T47D (cell line): ENCODE measurements at regions not wholly inside any gene's neighbourhood (a gene's known extent, or its start where the extent isn't known, plus 50 kb on each side); places are given as distances from the start of the nearest gene placed in this dataset.
A peak's percentile ranks its signal among the peaks of the same experiment; 100 is the strongest.

ENCODE experiments used
- DNase-seq, 2 experiments: peaks; one replicate each; pipeline versions ENCODE4 v3.0.0 to v3.0.0-alpha.2; 2011 to 2012; ENCODE audit warnings: low read depth in 1 of 2, low spot score in 1 of 2
- JUND ChIP-seq: IDR thresholded peaks from 2 replicates; pipeline ENCODE4 v1.6.1; 2012; ENCODE audit warnings: low read depth
- in situ Hi-C: cut with HindIII; loops from 2 replicates; pipeline ENCODE4 v1.10.0; 2016; ENCODE audit warnings: low sequenced_read_pairs, low pct_unique_long_range_greater_than_20kb

DNA sequence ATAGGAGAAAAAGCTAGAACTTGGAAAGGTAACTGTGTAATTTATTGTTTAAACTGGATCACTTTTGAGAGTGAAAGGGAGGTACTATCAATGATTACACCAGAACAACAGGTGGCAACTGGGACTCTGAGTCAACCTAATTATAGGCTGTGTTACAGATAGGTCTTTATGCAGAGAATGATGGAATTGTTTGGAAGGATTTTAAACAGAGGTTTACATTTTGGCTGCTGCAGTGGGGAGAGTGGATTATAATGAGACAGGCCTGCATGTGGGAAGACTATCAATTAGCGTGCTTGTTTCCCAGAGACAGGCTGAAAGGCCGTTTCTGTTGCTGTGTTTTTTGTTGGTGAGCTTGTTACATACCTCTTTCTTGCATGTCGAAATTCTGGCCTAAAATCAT is 432.9 kb downstream of the PLA2G4A start:
- DNase-seq: no peak
- TF ChIP-seq JUND: no peak
- in situ Hi-C loops: no loop called here

GRCh38 chr1:187262731-187263130 is 434.0 kb downstream of the PLA2G4A start:
- in situ Hi-C loops: no loop called here

DNA sequence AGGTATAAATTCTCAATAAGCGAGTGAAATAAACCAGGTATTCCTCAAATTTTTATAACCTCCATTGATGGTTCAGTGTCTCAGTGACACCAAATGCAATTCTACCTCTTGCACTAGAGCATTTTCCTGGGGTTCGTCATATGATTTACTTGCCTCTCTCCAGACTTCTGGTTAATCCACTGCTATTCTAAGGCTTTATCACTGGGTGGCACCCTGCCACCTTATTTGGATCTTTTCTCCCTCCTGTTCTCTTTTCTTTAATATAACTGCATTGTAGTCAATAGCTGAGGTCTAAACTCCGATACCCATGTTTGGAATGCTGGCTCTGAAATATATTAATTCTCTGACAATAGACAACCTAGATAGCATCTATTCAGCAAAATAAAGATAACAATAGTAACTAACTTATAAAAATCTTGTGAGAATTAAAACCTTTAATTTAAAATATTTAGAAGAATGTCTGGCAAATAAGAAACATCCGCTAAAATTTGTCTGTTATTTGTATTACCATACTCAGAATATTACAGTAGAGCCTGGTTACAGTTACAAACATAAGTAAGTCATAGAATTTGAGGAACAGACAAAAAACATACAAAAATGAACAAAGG is 436.4 kb downstream of the PLA2G4A start:
- TF ChIP-seq JUND: no peak
- peak; percentile 34 to 87 for DNase-seq
- in situ Hi-C loops: no loop called here

More at GRCh38 chr1:187262731-187263130, 434.0 kb downstream of the PLA2G4A start:
- DNase-seq: no peak
- no peak for TF ChIP-seq JUND

DNA sequence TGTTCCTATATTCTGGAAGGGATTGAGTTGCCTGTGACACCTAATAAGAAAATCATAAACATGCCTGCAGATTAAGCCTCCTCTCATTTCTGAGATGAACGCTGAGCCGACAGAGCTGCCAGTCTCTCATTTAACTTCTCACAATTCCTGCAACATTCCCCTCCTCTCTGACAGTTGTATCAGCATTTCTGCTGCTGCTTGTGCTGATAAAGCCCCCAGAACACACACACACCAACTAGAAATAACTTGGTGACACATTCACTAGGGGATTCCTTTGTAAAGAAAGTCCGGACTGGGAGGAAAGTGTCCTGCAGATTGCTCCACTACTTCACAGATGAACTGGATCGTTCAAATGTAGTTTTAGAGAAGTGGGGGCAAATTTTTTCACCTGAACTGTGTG is 437.3 kb downstream of the PLA2G4A start:
- no peak for TF ChIP-seq JUND
- in situ Hi-C loops: no loop called here
- DNase-seq: no peak

GRCh38 chr1:187267827-187268226 is 439.1 kb downstream of the PLA2G4A start:
- no peak for TF ChIP-seq JUND
- in situ Hi-C loops: no loop called here
- DNase-seq: no peak

DNA sequence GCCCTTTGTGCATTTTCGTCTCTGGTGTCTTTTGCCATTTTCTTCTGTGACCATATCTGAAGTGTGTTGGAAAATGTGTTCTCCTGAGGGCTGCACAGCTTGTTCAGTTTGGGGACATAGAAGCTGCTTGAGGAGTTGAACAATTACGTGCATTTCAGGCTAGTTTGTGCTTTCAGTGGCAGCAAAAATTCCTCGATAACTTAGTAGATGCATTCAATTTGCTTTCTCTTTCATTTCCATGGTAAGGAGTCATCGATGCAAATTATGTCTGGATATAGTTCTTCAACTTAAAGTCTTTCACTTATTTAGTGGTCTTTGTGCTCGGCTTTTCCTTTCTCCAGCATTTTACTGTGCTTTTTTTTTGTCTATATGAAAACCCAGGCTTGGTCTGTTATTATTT is 441.5 kb downstream of the PLA2G4A start:
- peak in 1 of 2 experiments; percentile 14 for DNase-seq
- in situ Hi-C loops: no loop called here
- no peak for TF ChIP-seq JUND

GRCh38 chr1:187275346-187275745 is 446.6 kb downstream of the PLA2G4A start:
- TF ChIP-seq JUND: no peak
- no peak for DNase-seq
- in situ Hi-C loops: no loop called here

DNA sequence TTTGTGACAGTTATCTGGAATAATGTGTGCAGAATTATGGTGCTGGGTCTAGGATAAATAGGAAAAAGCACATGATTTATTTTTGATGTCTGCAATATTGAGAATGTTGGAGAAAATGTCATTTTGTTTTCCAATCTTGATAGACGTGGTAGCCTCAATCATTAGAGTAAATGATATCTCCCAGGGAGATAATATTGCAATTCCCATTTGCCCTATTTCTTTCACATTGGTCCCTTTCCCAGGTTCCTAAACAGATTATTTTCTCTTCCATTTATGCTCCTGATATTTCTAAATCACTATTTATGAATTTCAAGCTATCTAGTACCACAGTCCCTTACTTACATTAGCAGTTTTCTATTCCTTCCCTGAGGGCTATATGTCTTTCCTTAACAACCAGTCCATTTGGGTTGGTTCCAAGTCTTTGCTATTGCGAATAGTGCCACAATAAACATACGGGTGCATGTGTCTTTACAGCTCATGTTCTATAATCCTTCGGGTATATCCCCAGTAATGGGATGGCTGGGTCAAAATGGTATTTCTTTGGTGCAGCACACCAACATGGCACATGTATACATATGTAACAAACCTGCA is 447.3 kb downstream of the PLA2G4A start:
- TF ChIP-seq JUND: no peak
- DNase-seq: peak in 1 of 2 experiments; percentile 55
- in situ Hi-C loops: no loop called here

DNA sequence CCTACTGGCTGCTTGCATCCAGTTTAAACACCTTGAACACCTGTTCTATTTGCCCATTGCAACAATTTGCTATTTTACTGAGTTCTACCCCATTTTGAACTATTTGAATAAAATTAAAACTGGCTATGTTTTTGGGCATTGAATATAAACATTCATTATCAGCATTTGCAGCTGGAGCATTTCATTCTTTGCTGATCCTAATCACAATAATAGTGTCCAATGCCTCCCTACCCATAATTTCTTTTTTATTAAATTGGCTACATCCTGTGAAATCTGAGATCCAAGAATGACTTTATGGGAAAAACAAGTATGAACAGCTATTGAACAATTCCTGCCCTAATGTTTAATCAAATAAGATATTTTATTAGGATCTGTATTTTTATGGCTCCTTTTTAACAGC is 447.9 kb downstream of the PLA2G4A start:
- in situ Hi-C loops: no loop called here
- no peak for TF ChIP-seq JUND
- no peak for DNase-seq

GRCh38 chr1:187280031-187280430 is 451.3 kb downstream of the PLA2G4A start:
- in situ Hi-C loops: no loop called here
- DNase-seq: no peak
- TF ChIP-seq JUND: no peak

GRCh38 chr1:187281085-187281484 is 452.3 kb downstream of the PLA2G4A start:
- in situ Hi-C loops: no loop called here
- TF ChIP-seq JUND: no peak
- DNase-seq: peak in 1 of 2 experiments; percentile 77

GRCh38 chr1:187283984-187284383 is 455.2 kb downstream of the PLA2G4A start:
- no peak for TF ChIP-seq JUND
- no peak for DNase-seq
- in situ Hi-C loops: no loop called here

GRCh38 chr1:187294421-187295201 is 465.9 kb downstream of the PLA2G4A start:
- no peak for DNase-seq
- TF ChIP-seq JUND: no peak
- in situ Hi-C loops: no loop called here
